PC-3 (cell line): ENCODE measurements at regions not wholly inside any gene's neighbourhood (a gene's known extent, or its start where the extent isn't known, plus 50 kb on each side); places are given as distances from the start of the nearest gene placed in this dataset.
"Not testable (repeated sequence)": the region's sequence is repeated elsewhere in the genome, so short reads cannot be mapped to it uniquely, and the experiment has no call there.

Experiments used
- ATAC-seq: fragments of 200-7000 bp; cut with Tn5 transposase; 2 replicates; pipeline ENCODE4 v1.9.1; 2020; ENCODE audit warnings: mild to moderate bottlenecking, moderate library complexity
- BruUV-seq: library from RNA; stranded (reverse); fragments of 400-500 nt; replicated peaks from 2 replicates; lab custom pipeline; 2021; lab: Mats Ljungman, UMichigan
- CTCF ChIA-PET: fragments of 300-600 bp; sonication (Branson Sonifier 250); formaldehyde crosslinking; loops from one replicate; lab custom pipeline; 2022; ENCODE audit warnings: antibody characterized with exemption; lab: Charles Lee
- POLR2A ChIA-PET: fragments of 300-600 bp; sonication (Branson Sonifier 250); formaldehyde crosslinking; loops from one replicate; lab custom pipeline; 2022; ENCODE audit warnings: antibody characterized with exemption; ENCODE audit not compliant: unreplicated experiment; lab: Charles Lee
- DNase-seq: peaks from one replicate; pipeline ENCODE4 v3.0.0-alpha.2; 2015
- H2AFZ ChIP-seq: fragments of 300-600 bp; sonication (generic); 2 replicates; pipeline ENCODE4 v1.6.0; 2016; ENCODE audit warnings: antibody characterized with exemption, low read length
- H3F3A ChIP-seq: fragments of 300-600 bp; sonication (generic); one replicate; pipeline ENCODE4 v1.6.0; 2017; ENCODE audit warnings: antibody characterized with exemption, low read length, control low read depth, mild to moderate bottlenecking; ENCODE audit not compliant: unreplicated experiment
- H3K27ac ChIP-seq: fragments of 300-600 bp; sonication (generic); 2 replicates; pipeline ENCODE4 v1.5.1; 2016; ENCODE audit warnings: mild to moderate bottlenecking, low read length
- H3K27me3 ChIP-seq: fragments of 300-600 bp; sonication (generic); 2 replicates; pipeline ENCODE4 v1.6.1; 2016; ENCODE audit warnings: low read length, mixed read lengths
- H3K36me3 ChIP-seq: fragments of 300-600 bp; sonication (generic); 2 replicates; pipeline ENCODE4 v1.6.1; 2016; ENCODE audit warnings: low read depth, mixed run types, low read length, mixed read lengths
- H3K4me1 ChIP-seq: fragments of 300-600 bp; sonication (generic); 2 replicates; pipeline ENCODE4 v1.5.1; 2016; ENCODE audit warnings: low read length; ENCODE audit not compliant: insufficient read depth
- H3K4me2 ChIP-seq: fragments of 300-600 bp; sonication (generic); 2 replicates; pipeline ENCODE4 v1.6.0; 2016; ENCODE audit warnings: low read length
- H3K4me3 ChIP-seq: fragments of 300-600 bp; sonication (generic); 2 replicates; pipeline ENCODE4 v1.5.1; 2016; ENCODE audit warnings: mild to moderate bottlenecking, low read length, mixed read lengths
- H3K79me2 ChIP-seq: fragments of 300-600 bp; sonication (generic); 2 replicates; pipeline ENCODE4 v1.6.1; 2017; ENCODE audit warnings: low read length, mixed read lengths
- H3K9ac ChIP-seq: fragments of 300-600 bp; sonication (generic); 2 replicates; pipeline ENCODE4 v1.6.0; 2016; ENCODE audit warnings: mild to moderate bottlenecking, low read length
- H3K9me2 ChIP-seq: fragments of 300-600 bp; sonication (generic); replicated peaks from 2 replicates; pipeline ENCODE4 v1.6.1; 2016; ENCODE audit warnings: mixed run types, low read length, mixed read lengths
- H3K9me3 ChIP-seq: fragments of 300-600 bp; sonication (generic); 2 replicates; pipeline ENCODE4 v1.6.1; 2016; ENCODE audit warnings: low read length, mixed read lengths
- H4K20me1 ChIP-seq: fragments of 300-600 bp; sonication (generic); 2 replicates; pipeline ENCODE4 v1.6.1; 2016; ENCODE audit warnings: low read length, mixed read lengths
- CTCF ChIP-seq: fragments of 300-600 bp; sonication (generic); conservative IDR thresholded peaks from 2 replicates; pipeline ENCODE4 v1.5.1; 2017; ENCODE audit warnings: antibody characterized with exemption, low read depth, mild to moderate bottlenecking, low read length
- intact Hi-C: fragments of 100-400 bp; cut with micrococcal nuclease; formaldehyde crosslinking; loops from 2 replicates; pipeline ENCODE4 v1.9.0; 2023

- H2AFZ ChIP-seq, H3K9me3 ChIP-seq, H3K4me1 ChIP-seq, POLR2A ChIA-PET, H3K79me2 ChIP-seq, H3K9me2 ChIP-seq, H3K9ac ChIP-seq, H4K20me1 ChIP-seq, CTCF ChIA-PET, H3K4me2 ChIP-seq, H3K27ac ChIP-seq, H3K4me3 ChIP-seq, H3K36me3 ChIP-seq, ATAC-seq, intact Hi-C loops, BruUV-seq, H3K27me3 ChIP-seq, H3F3A ChIP-seq: not testable (repeated sequence)
- TF ChIP-seq CTCF = peak; percentile 21; the same call in 1 of the 2 replicates
- peak; percentile 4 for DNase-seq
Observed at GRCh38 chr4:9695994-9696393, 85.4 kb upstream of the DRD5 start.

GRCh38 chr4:9696561-9696960, 84.9 kb upstream of the DRD5 start:
- H3K79me2 ChIP-seq, H3K9me2 ChIP-seq, H3K27ac ChIP-seq, H3F3A ChIP-seq, BruUV-seq, CTCF ChIA-PET, H3K9me3 ChIP-seq, ATAC-seq, H3K9ac ChIP-seq, H3K36me3 ChIP-seq, H4K20me1 ChIP-seq, POLR2A ChIA-PET, DNase-seq, H3K4me2 ChIP-seq, H3K27me3 ChIP-seq, H3K4me1 ChIP-seq, intact Hi-C loops, H2AFZ ChIP-seq, H3K4me3 ChIP-seq: not testable (repeated sequence)

- DNase-seq, H3K27me3 ChIP-seq, BruUV-seq, H3K27ac ChIP-seq, H3K36me3 ChIP-seq, H3K9ac ChIP-seq, POLR2A ChIA-PET, H3K4me2 ChIP-seq, H3K4me1 ChIP-seq, H3K79me2 ChIP-seq, H2AFZ ChIP-seq, H3F3A ChIP-seq, H3K9me3 ChIP-seq, CTCF ChIA-PET, H3K9me2 ChIP-seq, H3K4me3 ChIP-seq, ATAC-seq, H4K20me1 ChIP-seq: not testable (repeated sequence)
- intact Hi-C loops = loop anchor here (10.0 kb wide), 1 partner anchor 313 kb away; no protein-coding TSS in a partner anchor
Observed at GRCh38 chr4:9702019-9702418, 79.4 kb upstream of the DRD5 start.

- H2AFZ ChIP-seq, H3K4me3 ChIP-seq, H3K9ac ChIP-seq, POLR2A ChIA-PET, H3K79me2 ChIP-seq, H3F3A ChIP-seq, H3K27me3 ChIP-seq, ATAC-seq, H3K4me2 ChIP-seq, CTCF ChIA-PET, H3K36me3 ChIP-seq, H3K4me1 ChIP-seq, H3K9me2 ChIP-seq, BruUV-seq, H4K20me1 ChIP-seq, H3K9me3 ChIP-seq, H3K27ac ChIP-seq, DNase-seq: not testable (repeated sequence)
- intact Hi-C loops = loop anchor here (10.0 kb wide), 1 partner anchor 312 kb away; no protein-coding TSS in a partner anchor
Observed at GRCh38 chr4:9702696-9703095, 78.7 kb upstream of the DRD5 start.
